SK-N-SH (cell line): ENCODE measurements at regions not wholly inside any gene's neighbourhood (a gene's known extent, or its start where the extent isn't known, plus 50 kb on each side); places are given as distances from the start of the nearest gene placed in this dataset.

ENCODE experiments used
- GABPA ChIP-seq: IDR thresholded peaks from 2 replicates; pipeline ENCODE4 v1.4.0; 2012; ENCODE audit warnings: low read depth, mild to moderate bottlenecking
- JUND ChIP-seq: IDR thresholded peaks from 2 replicates; pipeline ENCODE4 v1.4.0; 2012
- RFX5 ChIP-seq: IDR thresholded peaks from 2 replicates; pipeline ENCODE4 v1.6.1; 2012; ENCODE audit warnings: mild to moderate bottlenecking, improper control_type of control experiment, low read length
- TF ChIP-seq, protein P1 (sequence below): fragments of 200-600 bp; sonication (generic); IDR thresholded peaks from 2 replicates; pipeline ENCODE4 v1.6.1; 2017; ENCODE audit warnings: antibody characterized with exemption, mild to moderate bottlenecking, moderate library complexity

DNA sequence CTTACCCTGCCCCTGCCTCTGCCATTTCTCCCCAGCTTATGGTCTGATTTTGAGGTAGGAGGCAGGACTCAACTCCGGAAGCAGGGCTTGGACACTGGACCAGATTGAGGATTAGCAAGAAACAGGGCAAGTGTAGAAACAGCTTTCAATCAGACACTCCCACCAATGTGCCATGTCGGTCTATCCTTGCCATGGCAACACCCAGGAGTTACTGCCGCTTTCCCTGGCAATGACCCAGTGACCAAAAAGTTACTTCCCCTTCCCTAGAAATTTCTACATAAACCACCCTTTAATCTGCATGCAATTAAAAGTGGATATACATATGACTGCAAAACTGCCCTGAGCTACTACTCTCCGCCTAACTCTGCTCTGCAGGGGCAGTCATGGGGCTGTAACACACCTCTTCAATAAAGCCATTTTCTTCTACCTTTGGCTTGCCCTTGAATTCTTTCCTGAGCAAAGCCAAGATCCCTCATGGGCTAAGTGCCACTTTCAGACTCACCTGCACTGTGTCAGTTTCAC, 156.7 kb downstream of the LPIN1 start:
- TF ChIP-seq, protein P1, sequence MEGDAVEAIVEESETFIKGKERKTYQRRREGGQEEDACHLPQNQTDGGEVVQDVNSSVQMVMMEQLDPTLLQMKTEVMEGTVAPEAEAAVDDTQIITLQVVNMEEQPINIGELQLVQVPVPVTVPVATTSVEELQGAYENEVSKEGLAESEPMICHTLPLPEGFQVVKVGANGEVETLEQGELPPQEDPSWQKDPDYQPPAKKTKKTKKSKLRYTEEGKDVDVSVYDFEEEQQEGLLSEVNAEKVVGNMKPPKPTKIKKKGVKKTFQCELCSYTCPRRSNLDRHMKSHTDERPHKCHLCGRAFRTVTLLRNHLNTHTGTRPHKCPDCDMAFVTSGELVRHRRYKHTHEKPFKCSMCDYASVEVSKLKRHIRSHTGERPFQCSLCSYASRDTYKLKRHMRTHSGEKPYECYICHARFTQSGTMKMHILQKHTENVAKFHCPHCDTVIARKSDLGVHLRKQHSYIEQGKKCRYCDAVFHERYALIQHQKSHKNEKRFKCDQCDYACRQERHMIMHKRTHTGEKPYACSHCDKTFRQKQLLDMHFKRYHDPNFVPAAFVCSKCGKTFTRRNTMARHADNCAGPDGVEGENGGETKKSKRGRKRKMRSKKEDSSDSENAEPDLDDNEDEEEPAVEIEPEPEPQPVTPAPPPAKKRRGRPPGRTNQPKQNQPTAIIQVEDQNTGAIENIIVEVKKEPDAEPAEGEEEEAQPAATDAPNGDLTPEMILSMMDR, result no peak
- TF ChIP-seq RFX5 (no peak), GABPA (no peak), JUND (no peak)
